ENCODE measurements at regions not wholly inside any gene's neighbourhood (a gene's known extent, or its start where the extent isn't known, plus 50 kb on each side); places are given as distances from the start of the nearest gene placed in this dataset.

- no peak for ATAC-seq
- CTCF ChIA-PET (ENCODE audit: low intra/inter-chr PET ratio, low total read pairs): no interaction called here
- H3K4me2 ChIP-seq (ENCODE audit: low read depth, low read length): no peak overlapping the region
- no peak for FAIRE-seq
- no peak overlapping the region for H3K27ac ChIP-seq (ENCODE audit: extremely low read length, insufficient read depth, low read length)
- BruUV-seq (replicated peaks): no TSS peak
- no peaks in the 10 kb centered on the region for H3K79me2 ChIP-seq (ENCODE audit: insufficient read depth, low read length)
- H3K9ac ChIP-seq (ENCODE audit: insufficient read depth, low read depth, low read length): no peak overlapping the region
- no peaks in the 10 kb centered on the region for H4K20me1 ChIP-seq (ENCODE audit: insufficient read depth, low read length)
- POLR2A ChIA-PET: no interaction called here
- no peaks in the 10 kb centered on the region for H3K9me3 ChIP-seq (ENCODE audit: low read length)
- intact Hi-C loops (cut with micrococcal nuclease; ENCODE audit: unreplicated experiment): no loop called here
- H3K27me3 ChIP-seq (ENCODE audit: control insufficient read depth in 1 of 2, insufficient read depth in 2 of 2, low read length in 2 of 2): peaks cover 2 to 52% of the 10 kb centered on the region in 2 experiments; a peak in 4 of 5 replicates
- DNase-seq (ENCODE audit: low spot score): no peak
- H3K4me3 ChIP-seq (replicated peaks in 1 of 3; ENCODE audit: insufficient read depth in 1 of 3, low read depth in 2 of 3, low read length in 3 of 3): no peak overlapping the region
- 0% methylated on average over 1 of the region's 2 CpGs for WGBS (ENCODE audit: low lambda C conversion rate)
- H3K36me3 ChIP-seq (replicated peaks in 1 of 2; ENCODE audit: control insufficient read depth in 1 of 2, insufficient read depth in 2 of 2, low read length in 2 of 2): no peaks in the 10 kb centered on the region
- no peaks in the 10 kb centered on the region for H3K4me1 ChIP-seq (ENCODE audit: insufficient read depth, low read length)
- no peak for TF ChIP-seq CBX1 (IDR thresholded peaks at IDR 0.05; ENCODE audit: low read depth)
- TF ChIP-seq TAF15 (IDR thresholded peaks at IDR 0.05; ENCODE audit: low read depth, low read length, poor library complexity, severe bottlenecking): no peak
- TF ChIP-seq HNRNPLL (IDR thresholded peaks at IDR 0.05; ENCODE audit: low read depth, low read length, poor library complexity, severe bottlenecking): no peak
- TF ChIP-seq ZNF503 (CRISPR knock-in tag; IDR thresholded peaks at IDR 0.05): no peak
- no peak for TF ChIP-seq AKAP8 (CRISPR knock-in tag; IDR thresholded peaks at IDR 0.05)
- H2AFZ ChIP-seq (ENCODE audit: low read length): no peak overlapping the region
- in situ Hi-C loops (cut with HindIII; ENCODE audit: extremely low pct_ligation_motif_present, low pct_unique_long_range_greater_than_20kb): no loop called here
Observed at GRCh38 chr7:153006452-153006851, 246.9 kb downstream of the ACTR3B start.

- Histone ChIP-seq H3K79me2 (ENCODE audit: insufficient read depth, low read length) (no peaks in the 10 kb centered on the region), H3K27ac (ENCODE audit: extremely low read length, insufficient read depth, low read length) (no peak overlapping the region), H3K9me3 (ENCODE audit: low read length) (no peaks in the 10 kb centered on the region), H3K4me3 (replicated peaks in 1 of 3; ENCODE audit: insufficient read depth in 1 of 3, low read depth in 2 of 3, low read length in 3 of 3) (no peak overlapping the region), H4K20me1 (ENCODE audit: insufficient read depth, low read length) (no peaks in the 10 kb centered on the region), H3K27me3 (ENCODE audit: control insufficient read depth in 1 of 2, insufficient read depth in 2 of 2, low read length in 2 of 2) (peaks cover 2 to 52% of the 10 kb centered on the region in 2 experiments; a peak in 4 of 5 replicates), H3K36me3 (replicated peaks in 1 of 2; ENCODE audit: control insufficient read depth in 1 of 2, insufficient read depth in 2 of 2, low read length in 2 of 2) (no peaks in the 10 kb centered on the region), H3K9ac (ENCODE audit: insufficient read depth, low read depth, low read length) (no peak overlapping the region), H2AFZ (ENCODE audit: low read length) (no peak overlapping the region), H3K4me1 (ENCODE audit: insufficient read depth, low read length) (no peaks in the 10 kb centered on the region), H3K4me2 (ENCODE audit: low read depth, low read length) (no peak overlapping the region)
- BruUV-seq (replicated peaks): no TSS peak
- POLR2A ChIA-PET: no interaction called here
- FAIRE-seq: no peak
- intact Hi-C loops (cut with micrococcal nuclease; ENCODE audit: unreplicated experiment) (no loop called here), in situ Hi-C loops (cut with HindIII; ENCODE audit: extremely low pct_ligation_motif_present, low pct_unique_long_range_greater_than_20kb) (no loop called here)
- 17% methylated on average over 5 of the region's 8 CpGs for WGBS (ENCODE audit: low lambda C conversion rate)
- no peak for DNase-seq (ENCODE audit: low spot score)
- TF ChIP-seq ZFP91 (CRISPR knock-in tag; IDR thresholded peaks at IDR 0.05; ENCODE audit: borderline replicate concordance): no peak
- TF ChIP-seq ZFP62 (CRISPR knock-in tag; IDR thresholded peaks at IDR 0.05): no peak
- TF ChIP-seq ESRRA (CRISPR knock-in tag; IDR thresholded peaks at IDR 0.05; ENCODE audit: low read depth): no peak
- no peak for TF ChIP-seq TERF1 (CRISPR knock-in tag; IDR thresholded peaks at IDR 0.05)
- no peak for TF ChIP-seq ZNF292 (CRISPR knock-in tag; IDR thresholded peaks at IDR 0.05; ENCODE audit: borderline replicate concordance, low read depth)
- no peak for TF ChIP-seq MAFG (CRISPR knock-in tag; IDR thresholded peaks at IDR 0.05)
- CTCF ChIA-PET (ENCODE audit: low intra/inter-chr PET ratio, low total read pairs): no interaction called here
- ATAC-seq: no peak
Observed at GRCh38 chr7:153006911-153007310, 247.4 kb downstream of the ACTR3B start.
